NB4 (cell line): ENCODE measurements at regions not wholly inside any gene's neighbourhood (a gene's known extent, or its start where the extent isn't known, plus 50 kb on each side); places are given as distances from the start of the nearest gene placed in this dataset.

ENCODE experiments used
- DNase-seq: peaks from one replicate; pipeline ENCODE4 v3.0.0; 2010; ENCODE audit warnings: low read depth
- H3K4me3 ChIP-seq: one replicate; pipeline ENCODE4 v1.5.1; 2011; ENCODE audit warnings: mild to moderate bottlenecking, low read depth, low read length, moderate library complexity
- MYC ChIP-seq: IDR thresholded peaks from 2 replicates; pipeline ENCODE4 v1.6.1; 2011; ENCODE audit warnings: low read depth, low read length
- POLR2A ChIP-seq: IDR thresholded peaks from 2 replicates; pipeline ENCODE4 v1.6.1; 2011; ENCODE audit warnings: mild to moderate bottlenecking; ENCODE audit not compliant: insufficient read length; ENCODE audit errors: extremely low read depth
- TF ChIP-seq, protein P1 (sequence below): IDR thresholded peaks from 2 replicates; pipeline ENCODE4 v1.6.1; 2011; ENCODE audit warnings: low read depth, low read length
- TF ChIP-seq, protein P2 (sequence below): IDR thresholded peaks from one replicate; pipeline ENCODE4 v1.5.1; 2012; ENCODE audit warnings: low read depth, low read length

DNA sequence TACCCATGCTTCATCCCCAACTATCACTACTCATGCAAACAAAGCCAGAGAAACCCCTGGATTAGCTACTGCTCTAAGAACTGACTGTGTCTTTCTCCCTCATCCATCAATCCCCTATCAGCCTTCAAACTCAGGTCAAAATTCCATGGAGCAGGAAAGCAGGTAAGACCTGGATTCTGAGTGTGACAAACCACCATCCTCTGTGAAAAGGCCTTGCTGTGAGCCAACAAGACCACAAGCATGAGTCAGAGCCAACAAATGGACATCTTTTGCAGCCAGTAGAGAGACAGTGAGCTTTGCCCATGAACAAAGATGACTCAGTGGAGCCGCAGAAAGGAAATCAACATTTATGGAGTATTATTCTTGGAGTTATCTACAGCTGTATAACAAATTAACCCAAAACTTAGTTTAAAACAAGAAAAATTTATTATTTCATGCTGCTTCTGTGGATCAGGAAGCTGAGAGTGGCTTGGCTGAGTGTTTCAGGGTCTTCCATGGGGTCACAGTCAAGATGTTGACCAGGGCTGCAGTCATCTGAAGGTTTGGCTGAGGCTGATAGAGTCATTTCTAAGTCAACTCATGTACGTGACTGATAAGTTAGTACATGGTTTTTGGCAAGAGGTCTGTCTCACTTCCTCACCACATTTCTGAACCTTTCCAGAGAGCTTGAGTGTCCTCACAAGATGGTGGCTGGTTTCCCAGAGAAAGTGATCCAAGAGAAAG lies 61.1 kb downstream of the PITPNM2 start:
- DNase-seq, result peak; percentile 97
- H3K4me3 ChIP-seq, result peak overlapping the region; percentile 16
- TF ChIP-seq MYC (peak; percentile 60), POLR2A (no peak)
- TF ChIP-seq, protein P1, sequence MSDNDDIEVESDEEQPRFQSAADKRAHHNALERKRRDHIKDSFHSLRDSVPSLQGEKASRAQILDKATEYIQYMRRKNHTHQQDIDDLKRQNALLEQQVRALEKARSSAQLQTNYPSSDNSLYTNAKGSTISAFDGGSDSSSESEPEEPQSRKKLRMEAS, result peak; percentile 64; the same call in 1 of the 2 replicates

GRCh38 chr12:123089140-123089539 lies 61.8 kb downstream of the PITPNM2 start:
- peak overlapping the region; percentile 6 for H3K4me3 ChIP-seq
- TF ChIP-seq, protein P2, sequence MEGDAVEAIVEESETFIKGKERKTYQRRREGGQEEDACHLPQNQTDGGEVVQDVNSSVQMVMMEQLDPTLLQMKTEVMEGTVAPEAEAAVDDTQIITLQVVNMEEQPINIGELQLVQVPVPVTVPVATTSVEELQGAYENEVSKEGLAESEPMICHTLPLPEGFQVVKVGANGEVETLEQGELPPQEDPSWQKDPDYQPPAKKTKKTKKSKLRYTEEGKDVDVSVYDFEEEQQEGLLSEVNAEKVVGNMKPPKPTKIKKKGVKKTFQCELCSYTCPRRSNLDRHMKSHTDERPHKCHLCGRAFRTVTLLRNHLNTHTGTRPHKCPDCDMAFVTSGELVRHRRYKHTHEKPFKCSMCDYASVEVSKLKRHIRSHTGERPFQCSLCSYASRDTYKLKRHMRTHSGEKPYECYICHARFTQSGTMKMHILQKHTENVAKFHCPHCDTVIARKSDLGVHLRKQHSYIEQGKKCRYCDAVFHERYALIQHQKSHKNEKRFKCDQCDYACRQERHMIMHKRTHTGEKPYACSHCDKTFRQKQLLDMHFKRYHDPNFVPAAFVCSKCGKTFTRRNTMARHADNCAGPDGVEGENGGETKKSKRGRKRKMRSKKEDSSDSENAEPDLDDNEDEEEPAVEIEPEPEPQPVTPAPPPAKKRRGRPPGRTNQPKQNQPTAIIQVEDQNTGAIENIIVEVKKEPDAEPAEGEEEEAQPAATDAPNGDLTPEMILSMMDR, result no peak
- peak; percentile 66; the same call in 1 of the 2 replicates for TF ChIP-seq MYC
- TF ChIP-seq, protein P1, result peak; percentile 60; the same call in 1 of the 2 replicates
- no peak for TF ChIP-seq POLR2A
- DNase-seq, result peak; percentile 96

DNA sequence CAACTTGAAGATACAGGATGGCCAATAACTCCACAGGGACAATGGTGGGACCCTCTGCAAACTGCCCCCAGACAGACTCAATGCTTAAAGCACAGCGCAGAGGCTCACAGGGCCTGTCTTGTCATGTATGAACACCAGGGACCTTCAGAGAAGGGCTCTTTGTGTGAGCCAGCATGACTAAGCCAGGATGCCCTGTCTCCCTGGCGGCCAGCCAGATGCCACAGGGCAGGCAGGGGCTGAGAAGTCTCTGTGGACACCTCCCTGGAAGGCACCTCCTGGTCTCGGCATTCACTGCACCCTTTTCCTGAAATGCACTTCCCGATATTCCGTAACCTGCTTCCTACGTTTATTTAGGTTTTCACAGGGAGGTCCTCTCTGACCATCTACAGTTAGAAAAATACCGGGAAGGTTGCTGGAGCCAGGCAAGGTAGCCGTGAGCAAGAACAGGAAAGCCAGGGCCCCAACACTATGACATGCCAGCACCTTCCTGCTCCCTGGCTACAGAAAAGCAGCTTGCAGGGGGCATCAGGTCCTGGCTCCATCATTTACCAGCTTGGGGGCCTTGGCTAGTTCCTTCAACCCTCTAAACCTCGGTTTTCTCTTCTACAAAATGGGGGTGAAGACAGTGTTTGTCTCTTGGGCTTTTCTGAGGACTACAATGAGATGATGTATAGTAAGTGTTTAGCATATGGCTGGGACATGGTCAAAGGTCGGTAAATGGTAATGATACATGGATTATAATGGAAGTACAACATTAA lies 65.0 kb downstream of the PITPNM2 start:
- peak; percentile 49 for DNase-seq
- no peak overlapping the region for H3K4me3 ChIP-seq
- TF ChIP-seq, protein P2, result no peak
- TF ChIP-seq POLR2A (no peak), MYC (no peak)
- TF ChIP-seq, protein P1, result no peak

DNA sequence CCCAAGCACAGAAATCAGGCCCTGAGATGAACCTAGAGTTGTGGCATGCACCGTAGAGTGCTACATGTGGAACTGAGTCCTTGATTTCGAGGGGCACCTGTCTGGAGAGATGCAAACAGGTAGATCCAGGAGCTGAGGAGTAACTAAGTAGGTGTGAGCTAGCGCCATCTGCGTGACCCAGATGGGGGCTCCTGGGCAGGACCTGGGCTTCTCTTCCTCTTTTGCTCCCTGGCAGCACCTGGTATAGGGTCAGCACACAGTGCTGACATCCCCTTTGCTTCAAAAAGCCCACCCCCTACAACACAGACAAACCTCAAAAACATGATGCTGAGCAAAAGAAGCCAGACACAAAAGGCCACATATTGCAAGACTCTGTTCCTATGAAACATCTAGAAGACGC lies 65.8 kb downstream of the PITPNM2 start:
- no peak overlapping the region for H3K4me3 ChIP-seq
- TF ChIP-seq POLR2A (no peak), MYC (no peak)
- TF ChIP-seq, protein P2, result no peak
- TF ChIP-seq, protein P1, result no peak
- DNase-seq, result no peak

DNA sequence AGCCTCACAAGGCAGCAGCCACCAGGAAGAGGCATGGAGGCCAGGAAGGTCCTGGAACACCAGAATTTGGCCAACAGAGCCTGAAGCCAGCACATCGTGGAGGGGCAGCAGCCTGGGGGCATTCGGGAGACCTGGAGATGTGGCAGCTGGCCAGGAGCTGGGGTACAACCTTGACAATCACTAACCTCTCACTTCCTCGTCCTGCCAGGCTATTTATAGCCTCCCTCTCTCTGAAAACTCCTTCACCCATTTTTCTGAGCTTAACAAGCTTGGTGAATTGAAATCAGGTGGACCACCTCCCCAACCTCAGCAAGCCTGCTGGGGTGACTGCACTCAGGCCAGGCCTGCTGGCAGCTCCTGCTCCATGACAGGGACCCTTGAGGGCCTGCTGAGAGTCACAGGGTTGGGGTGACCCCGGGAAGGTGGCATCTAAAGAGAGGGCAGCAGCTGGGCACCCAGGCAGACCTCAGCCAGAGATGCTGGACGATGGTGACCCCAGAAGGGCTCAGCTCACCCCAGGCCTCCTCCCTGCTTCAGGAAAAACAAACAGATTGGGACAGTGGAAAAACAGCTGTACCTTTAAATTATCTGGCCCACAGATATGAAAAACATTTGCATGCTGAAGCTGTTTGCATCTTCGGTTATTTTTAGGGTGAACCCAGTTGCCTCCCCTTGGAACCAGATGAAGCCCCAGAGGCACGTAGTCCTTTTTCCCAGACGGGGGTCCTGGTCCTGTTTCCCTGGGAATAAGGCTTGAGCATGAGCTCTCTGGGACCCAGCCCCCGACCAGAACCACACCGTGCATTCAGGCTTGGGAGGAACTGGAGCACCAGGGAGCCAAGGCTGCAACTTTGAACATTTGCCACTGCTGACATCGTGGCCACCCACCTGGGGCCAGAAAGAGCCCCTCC lies 67.0 kb downstream of the PITPNM2 start:
- DNase-seq, result no peak
- no peak overlapping the region for H3K4me3 ChIP-seq
- TF ChIP-seq, protein P1, result no peak
- TF ChIP-seq MYC, result no peak
- TF ChIP-seq, protein P2, result no peak
- TF ChIP-seq POLR2A, result no peak
